Activated CD8-positive, alpha-beta memory T cell treated with anti-CD3 and anti-CD28 coated beads, Interleukin-2, amount 50 U/mL, for 4 hours (primary cell): ENCODE measurements at regions not wholly inside any gene's neighbourhood (a gene's known extent, or its start where the extent isn't known, plus 50 kb on each side); places are given as distances from the start of the nearest gene placed in this dataset.
"Not testable (repeated sequence)": the region's sequence is repeated elsewhere in the genome, so short reads cannot be mapped to it uniquely, and the experiment has no call there.

ENCODE experiments used
- DNase-seq: peaks from one replicate; pipeline ENCODE4 v3.0.0-alpha.2; 2020

GRCh38 chr4:53865054-53865453 lies 199.4 kb downstream of the CHIC2 start:
- no peak for DNase-seq

- DNase-seq = no peak
Measured at GRCh38 chr4:53863736-53864365, 200.6 kb downstream of the CHIC2 start.

- no peak for DNase-seq
Measured at GRCh38 chr4:53863158-53863557, 201.2 kb downstream of the CHIC2 start.

GRCh38 chr4:53861856-53862610 lies 202.4 kb downstream of the CHIC2 start:
- no peak for DNase-seq

- DNase-seq = no peak
Measured at GRCh38 chr4:53859305-53859704, 205.1 kb downstream of the CHIC2 start.

GRCh38 chr4:53858744-53859143 lies 205.7 kb downstream of the CHIC2 start:
- no peak for DNase-seq

- no peak for DNase-seq
Measured at GRCh38 chr4:53855581-53856250, 208.7 kb downstream of the CHIC2 start.

- no peak for DNase-seq
Measured at GRCh38 chr4:53854991-53855568, 209.3 kb downstream of the CHIC2 start.

- no peak for DNase-seq
Measured at GRCh38 chr4:53852343-53852742, 212.1 kb downstream of the CHIC2 start.

- DNase-seq = no peak
Measured at GRCh38 chr4:53847965-53848364, 216.4 kb downstream of the CHIC2 start.

GRCh38 chr4:53844551-53844950 lies 219.9 kb downstream of the CHIC2 start:
- no peak for DNase-seq

- DNase-seq = no peak
Measured at GRCh38 chr4:53844133-53844532, 220.3 kb downstream of the CHIC2 start.

GRCh38 chr4:53841711-53842110 lies 222.7 kb downstream of the CHIC2 start:
- DNase-seq = no peak

- DNase-seq = no peak
Measured at GRCh38 chr4:53840643-53841042, 223.8 kb downstream of the CHIC2 start.

GRCh38 chr4:53833302-53834003 lies 231.0 kb downstream of the CHIC2 start:
- DNase-seq = not testable (repeated sequence)

GRCh38 chr4:53832549-53832948 lies 231.9 kb downstream of the CHIC2 start:
- DNase-seq = no peak

GRCh38 chr4:53830511-53830910 lies 233.9 kb downstream of the CHIC2 start:
- DNase-seq = no peak

GRCh38 chr4:53821179-53821851 lies 230.0 kb upstream of the LNX1 start:
- no peak for DNase-seq

GRCh38 chr4:53818104-53818503 lies 226.8 kb upstream of the LNX1 start:
- no peak for DNase-seq

- no peak for DNase-seq
Measured at GRCh38 chr4:53816561-53816960, 225.3 kb upstream of the LNX1 start.

GRCh38 chr4:53815281-53815680 lies 224.0 kb upstream of the LNX1 start:
- DNase-seq = no peak

- no peak for DNase-seq
Measured at GRCh38 chr4:53813998-53814397, 222.7 kb upstream of the LNX1 start.

GRCh38 chr4:53810643-53811042 lies 219.4 kb upstream of the LNX1 start:
- DNase-seq = no peak
